NCI-H510A (cell line): ENCODE measurements at regions not wholly inside any gene's neighbourhood (a gene's known extent, or its start where the extent isn't known, plus 50 kb on each side); places are given as distances from the start of the nearest gene placed in this dataset.

ENCODE experiments used
- DNase-seq: peaks from one replicate; lab custom pipeline; 2025; lab: John Stamatoyannopoulos, UW

- DNase-seq = no peak
Measured at GRCh38 chr5:117713585-117714198, 1139.1 kb upstream of the SEMA6A start.

GRCh38 chr5:117701062-117701461, 1126.4 kb upstream of the SEMA6A start:
- no peak for DNase-seq

GRCh38 chr5:117692606-117693005, 1118.0 kb upstream of the SEMA6A start:
- no peak for DNase-seq

DNA sequence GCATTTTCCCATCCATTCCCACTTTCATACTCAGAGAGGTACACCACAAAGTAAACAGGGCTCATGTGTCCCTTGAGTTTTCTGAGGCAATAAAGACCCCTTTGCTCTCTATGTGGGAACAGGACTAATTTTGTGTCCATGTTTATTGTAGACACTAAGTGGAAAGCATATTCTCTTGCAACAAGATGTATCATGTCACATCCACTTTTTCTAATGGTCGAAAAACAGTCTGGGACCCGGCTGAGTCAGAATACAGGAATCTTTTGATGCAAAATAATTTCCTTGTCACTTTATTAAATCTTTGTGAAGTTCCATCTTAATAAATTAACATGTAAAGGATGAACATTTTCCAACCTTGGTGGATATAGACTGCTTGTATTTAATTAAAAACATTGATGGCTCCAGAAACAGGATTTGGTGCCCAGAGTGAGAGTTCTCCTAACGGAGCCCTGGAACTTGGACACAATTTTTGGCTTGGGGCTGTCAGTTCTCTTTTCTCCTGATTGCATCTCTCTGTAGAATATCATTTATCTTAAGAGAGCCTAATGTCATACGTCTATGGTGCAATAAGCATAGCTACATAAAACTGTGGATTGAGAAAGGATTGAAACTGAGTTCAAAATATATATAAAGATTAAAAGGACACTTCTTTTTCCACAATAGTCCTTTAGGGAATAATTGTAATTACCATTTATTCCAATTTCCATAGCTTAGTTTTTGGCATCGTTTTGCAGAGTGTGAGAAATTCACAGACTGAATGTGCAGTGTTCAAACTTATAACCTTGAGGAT, 1116.7 kb upstream of the SEMA6A start:
- DNase-seq = no peak

- DNase-seq = no peak
Measured at GRCh38 chr5:117690612-117691011, 1116.0 kb upstream of the SEMA6A start.

DNA sequence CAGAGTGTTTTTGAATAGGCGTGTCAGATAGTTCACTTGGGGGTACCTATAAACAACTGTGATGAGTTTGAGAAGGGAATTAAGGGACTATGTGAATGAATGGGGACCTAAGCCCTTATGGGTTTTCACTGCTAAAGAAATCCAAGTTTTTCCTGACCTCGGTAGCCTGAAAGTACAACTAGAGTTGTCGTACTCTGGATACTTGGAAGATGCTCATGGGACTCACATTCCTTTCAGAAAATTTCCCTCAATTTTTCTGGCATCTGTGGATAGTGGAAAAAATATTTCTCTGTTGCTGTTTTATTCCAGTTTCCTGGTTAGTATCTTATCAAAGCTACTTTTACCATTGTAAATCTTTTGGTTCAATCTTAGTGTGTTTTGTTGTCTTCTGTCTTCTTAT, 1112.3 kb upstream of the SEMA6A start:
- no peak for DNase-seq

- DNase-seq = no peak
Measured at GRCh38 chr5:117682416-117682815, 1107.8 kb upstream of the SEMA6A start.

DNA sequence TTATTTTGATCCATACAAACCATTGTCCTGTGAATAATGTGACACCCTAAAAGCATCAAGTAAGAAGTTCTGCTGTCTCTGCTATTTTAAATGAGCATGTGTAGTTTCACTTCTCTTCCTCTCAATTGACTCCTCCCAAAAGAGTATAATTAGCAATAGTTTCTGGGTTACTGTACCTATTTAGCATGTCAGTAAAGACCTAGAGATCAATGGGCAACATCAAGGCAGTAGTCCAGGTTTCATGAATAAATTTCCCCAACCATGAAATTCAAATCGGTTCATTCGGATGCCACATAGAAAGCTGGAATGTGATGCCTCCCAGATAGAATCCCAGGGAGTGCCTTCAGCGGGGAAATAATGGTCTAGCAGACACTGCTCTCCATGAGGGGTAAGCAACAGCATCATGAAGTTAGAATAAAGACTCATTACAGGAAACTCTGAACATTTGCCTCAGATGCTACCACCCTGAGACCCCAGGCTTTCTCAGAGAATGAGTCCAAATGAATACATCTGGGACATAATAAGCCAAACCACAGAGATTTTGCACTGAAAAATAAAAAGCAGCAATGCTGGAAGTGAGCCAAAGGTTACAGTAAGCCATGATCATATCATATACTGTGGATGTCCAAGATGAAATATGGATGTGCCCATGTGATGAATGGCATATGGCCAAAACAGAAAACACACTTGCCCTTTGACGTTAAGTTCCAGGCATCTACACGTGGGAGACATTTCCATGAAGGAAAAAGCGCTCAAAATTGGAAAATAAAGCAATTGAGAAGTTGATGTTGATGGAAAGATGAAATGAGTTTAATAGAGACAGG, 1107.0 kb upstream of the SEMA6A start:
- no peak for DNase-seq

GRCh38 chr5:117680426-117680825, 1105.8 kb upstream of the SEMA6A start:
- no peak for DNase-seq

DNA sequence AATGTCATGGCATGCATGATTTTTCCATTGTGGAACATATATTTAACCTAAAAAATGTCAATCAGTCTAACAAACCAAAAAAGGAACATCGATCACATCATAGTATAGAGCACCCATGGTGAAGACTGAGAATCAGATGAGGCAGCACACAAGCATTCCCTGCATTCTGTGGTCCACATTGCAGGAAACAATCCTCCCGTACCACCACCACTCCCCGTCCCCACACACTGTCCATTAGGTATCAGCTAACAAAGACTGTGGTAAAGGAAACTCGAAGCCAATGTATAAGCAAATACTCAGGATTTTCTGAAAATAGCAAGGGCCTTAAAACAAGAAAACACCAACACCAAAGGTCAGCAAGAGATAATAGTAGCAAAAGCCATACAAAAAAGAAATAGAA, 1104.4 kb upstream of the SEMA6A start:
- no peak for DNase-seq

GRCh38 chr5:117675646-117676045, 1101.0 kb upstream of the SEMA6A start:
- DNase-seq = no peak

DNA sequence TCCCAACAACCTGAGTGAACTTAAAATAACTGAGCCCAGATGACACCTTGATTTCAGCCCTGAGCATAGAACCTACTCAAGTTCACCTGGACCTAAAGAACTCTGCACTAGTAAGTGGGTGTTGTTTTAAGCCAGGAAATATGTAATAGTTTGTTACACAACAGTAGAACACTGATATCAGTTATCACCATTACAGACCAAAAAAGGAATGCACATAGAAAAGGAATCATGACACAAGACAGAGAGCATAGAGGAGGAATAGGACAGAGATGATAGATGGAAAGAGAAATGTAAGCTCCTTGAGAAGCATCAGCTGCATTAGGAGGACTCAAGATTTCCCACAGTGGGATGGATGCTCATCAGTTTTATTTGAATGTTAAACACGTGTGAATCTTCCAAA, 1096.9 kb upstream of the SEMA6A start:
- no peak for DNase-seq

- no peak for DNase-seq
Measured at GRCh38 chr5:117667105-117667504, 1092.5 kb upstream of the SEMA6A start.

DNA sequence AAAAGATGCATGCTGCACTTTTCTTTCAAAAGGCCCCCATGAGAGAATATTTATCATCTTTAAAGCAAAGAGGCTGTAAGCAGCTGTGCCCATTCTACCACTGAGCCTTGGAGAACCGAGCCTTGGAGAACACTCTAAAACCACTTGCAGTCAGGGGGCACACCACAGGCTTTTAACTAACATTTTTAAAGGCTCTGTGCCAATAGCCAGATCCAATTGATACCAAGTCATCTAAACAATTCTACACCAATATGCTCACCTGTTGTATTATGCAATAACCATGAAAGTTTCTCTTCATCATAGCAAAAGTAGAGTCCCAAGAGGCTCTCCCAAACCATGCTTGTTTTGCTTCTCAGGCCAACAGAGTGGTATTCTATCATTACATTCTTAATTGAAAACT, 1090.5 kb upstream of the SEMA6A start:
- no peak for DNase-seq

DNA sequence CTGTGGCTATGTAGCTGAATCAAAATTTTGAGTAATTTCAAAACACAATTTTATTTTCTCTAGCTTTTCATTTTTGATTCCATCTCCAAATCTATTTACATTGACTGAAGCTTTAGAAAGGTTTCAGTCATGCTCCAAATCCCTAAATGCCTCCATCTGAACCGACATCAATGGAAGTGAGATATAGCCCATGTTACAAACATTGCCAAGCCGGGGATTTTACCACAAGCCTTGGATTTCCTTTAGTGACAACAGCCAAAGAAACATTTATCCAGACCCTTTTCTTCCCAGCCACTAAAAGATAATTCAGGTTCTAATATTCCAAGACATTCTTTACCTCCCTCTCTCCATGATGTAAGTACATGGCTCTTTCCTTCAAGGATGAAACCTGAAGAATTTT, 1087.7 kb upstream of the SEMA6A start:
- DNase-seq = no peak

GRCh38 chr5:117657541-117657940, 1082.9 kb upstream of the SEMA6A start:
- no peak for DNase-seq

GRCh38 chr5:117652958-117653280, 1078.3 kb upstream of the SEMA6A start:
- no peak for DNase-seq

DNA sequence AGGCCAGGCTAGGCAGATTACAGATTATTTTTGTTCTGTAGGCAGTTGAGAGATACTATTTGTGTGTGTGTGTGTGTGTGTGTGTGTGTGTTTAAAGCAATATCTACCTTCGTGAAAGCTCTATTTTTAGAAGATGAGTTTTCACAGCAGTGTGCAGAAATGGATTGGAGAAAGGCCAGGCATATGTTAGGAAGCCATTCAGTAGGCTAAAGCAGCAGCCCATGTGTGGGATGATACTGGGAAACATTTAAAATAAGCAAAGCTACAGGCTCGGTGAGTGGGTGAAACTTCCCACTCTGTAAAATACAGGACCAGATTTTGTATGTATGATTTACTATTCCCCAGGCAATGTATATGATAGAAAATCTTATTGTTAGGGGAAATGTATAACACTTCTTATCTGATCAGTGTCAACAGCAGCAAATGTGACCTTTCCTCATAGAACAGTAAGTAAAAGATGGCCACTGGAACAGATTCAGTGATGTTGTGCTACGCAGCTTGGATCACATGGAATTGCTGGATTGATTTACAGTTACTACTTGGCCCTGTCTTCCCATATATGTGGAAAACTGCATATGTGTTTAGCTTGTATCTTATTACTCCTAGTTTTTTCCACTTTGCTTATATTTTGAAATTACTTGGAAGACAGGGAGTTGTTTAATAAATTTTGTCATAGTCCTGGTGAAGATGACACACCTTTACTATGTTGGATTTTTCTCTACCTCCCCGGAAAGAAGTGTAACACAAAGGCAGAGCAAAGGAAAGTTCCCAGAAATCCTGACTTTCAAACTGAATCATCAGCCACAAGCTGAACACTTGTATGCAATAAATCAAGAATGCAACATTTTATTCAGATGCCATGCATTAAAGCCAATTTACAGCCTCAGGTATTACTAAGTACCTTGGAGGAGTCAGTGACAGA, 1077.7 kb upstream of the SEMA6A start:
- DNase-seq = no peak

DNA sequence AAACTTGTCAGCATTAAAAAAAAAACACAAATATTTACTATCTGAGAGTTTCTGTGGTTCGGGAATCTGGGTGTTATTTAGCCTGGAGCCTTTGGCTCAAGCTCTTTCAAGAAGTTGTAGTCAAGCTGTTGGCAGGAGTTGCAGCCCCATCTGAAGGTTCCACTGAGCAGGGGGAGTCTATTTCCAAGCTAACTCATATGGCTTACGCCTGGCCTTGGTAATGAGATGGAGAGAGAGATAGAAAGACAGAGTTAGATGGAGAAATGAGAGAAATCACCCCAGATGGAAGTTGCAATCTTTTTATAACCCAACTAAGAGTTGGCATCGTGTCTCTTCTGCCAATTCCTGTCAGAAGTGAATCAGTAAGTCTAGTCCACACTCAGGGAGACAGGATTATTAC, 1075.2 kb upstream of the SEMA6A start:
- no peak for DNase-seq

GRCh38 chr5:117645400-117645799, 1070.8 kb upstream of the SEMA6A start:
- no peak for DNase-seq

DNA sequence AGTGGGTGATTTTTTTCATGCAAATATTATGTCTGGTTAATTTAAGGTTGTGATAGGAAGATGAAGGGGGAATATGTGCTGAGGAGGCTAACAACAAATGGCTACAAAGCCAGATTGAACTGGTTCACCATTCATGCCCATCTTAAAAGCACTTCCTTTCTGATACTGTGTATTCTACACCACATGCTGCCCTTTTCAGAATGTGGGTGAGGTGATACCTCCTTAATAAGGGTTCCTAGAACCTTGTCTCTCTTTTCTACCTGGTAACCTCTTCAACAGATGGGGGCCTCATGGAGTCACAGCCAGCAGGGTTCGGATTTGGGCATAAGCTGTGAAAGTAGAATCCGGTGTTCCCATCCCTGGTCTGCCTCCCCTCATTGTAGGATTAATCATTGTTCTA, 1064.0 kb upstream of the SEMA6A start:
- no peak for DNase-seq

DNA sequence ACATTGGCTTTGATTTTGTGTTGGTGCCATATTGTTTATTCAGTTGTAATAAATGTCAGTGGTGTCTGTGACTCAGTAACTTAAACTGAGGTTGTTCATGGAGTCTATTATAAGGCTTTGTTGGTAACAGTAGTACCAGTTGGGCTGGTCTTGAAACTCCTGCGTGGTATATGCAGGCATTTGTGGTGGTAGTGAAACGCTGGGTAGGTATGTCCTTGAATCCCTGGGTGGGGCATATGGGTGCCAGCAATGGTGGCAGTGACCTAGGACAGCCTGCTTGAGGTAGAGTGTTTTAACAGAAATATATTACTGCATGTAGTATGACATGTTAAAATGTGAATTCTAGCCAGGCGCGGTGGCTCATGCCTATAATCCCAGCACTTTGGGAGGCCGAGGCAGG, 1058.5 kb upstream of the SEMA6A start:
- no peak for DNase-seq
